SK-N-SH (cell line): ENCODE measurements at regions not wholly inside any gene's neighbourhood (a gene's known extent, or its start where the extent isn't known, plus 50 kb on each side); places are given as distances from the start of the nearest gene placed in this dataset.

ENCODE experiments used
- CTCF ChIA-PET: fragments of 300-600, 350-600 bp; formaldehyde crosslinking; extraction: SDS; loops from one replicate; lab custom pipeline; 2021; lab: Yijun Ruan, JAX
- POLR2A ChIA-PET: fragments of 350-600 bp; sonication (Branson Sonifier 250); formaldehyde crosslinking; extraction: SDS; loops from one replicate; lab custom pipeline; 2020; ENCODE audit warnings: antibody characterized with exemption, inconsistent platforms; lab: Yijun Ruan, JAX
- DNase-seq: peaks from one replicate; pipeline ENCODE4 v3.0.0; 2012
- H2AFZ ChIP-seq: fragments of 200-600 bp; sonication (generic); 2 replicates; pipeline ENCODE4 v1.8.1; 2016; ENCODE audit warnings: antibody characterized with exemption, mild to moderate bottlenecking, low read depth
- H3F3A ChIP-seq: fragments of 200-600 bp; sonication (generic); replicated peaks from 2 replicates; pipeline ENCODE3; 2016; ENCODE audit warnings: antibody characterized with exemption, mild to moderate bottlenecking; ENCODE audit not compliant: insufficient read depth
- H3K27ac ChIP-seq, 2 experiments: fragments of 200-500 bp in 1 of 2; fragments of 200-600 bp in 1 of 2; sonication (Bioruptor generic) in 1 of 2; sonication (generic), shearing (Covaris generic) in 1 of 2; 2 replicates each; pipeline versions ENCODE4 v1.5.1 to v1.6.1; 2014 to 2016; ENCODE audit warnings: low read depth in 2 of 2, inconsistent platforms in 1 of 2, low read length in 1 of 2, mild to moderate bottlenecking in 1 of 2, mixed read lengths in 1 of 2
- H3K27me3 ChIP-seq: fragments of 200-600 bp; sonication (generic), shearing (Covaris generic); 2 replicates; pipeline ENCODE4 v1.6.1; 2016; ENCODE audit warnings: mixed run types; ENCODE audit not compliant: insufficient read depth
- H3K36me3 ChIP-seq, 2 experiments: fragments of 200-500 bp in 1 of 2; fragments of 200-600 bp in 1 of 2; sonication (Bioruptor generic) in 1 of 2; sonication (generic) in 1 of 2; replicated peaks in 1 of 2; 2 replicates each; pipeline versions ENCODE3 to v1.5.1; 2014 to 2016; ENCODE audit warnings: low read length in 1 of 2, mild to moderate bottlenecking in 1 of 2; ENCODE audit not compliant: insufficient read depth in 2 of 2, control insufficient read depth in 1 of 2
- H3K4me1 ChIP-seq, 2 experiments: fragments of 200-500 bp in 1 of 2; fragments of 200-600 bp in 1 of 2; sonication (Bioruptor generic) in 1 of 2; sonication (generic), shearing (Covaris generic) in 1 of 2; 2 replicates each; pipeline versions ENCODE4 v1.5.1 to v1.6.1; 2014 to 2016; ENCODE audit warnings: low read depth in 1 of 2, low read length in 1 of 2, mixed run types in 1 of 2; ENCODE audit not compliant: insufficient read depth in 2 of 2, control insufficient read depth in 1 of 2
- H3K4me2 ChIP-seq: fragments of 200-600 bp; sonication (generic), shearing (Covaris generic); 2 replicates; pipeline ENCODE4 v1.6.1; 2017; ENCODE audit warnings: mixed run types
- H3K4me3 ChIP-seq, 2 experiments: fragments of 200-500 bp in 1 of 2; fragments of 200-600 bp in 1 of 2; sonication (Bioruptor generic) in 1 of 2; sonication (generic), shearing (Covaris generic) in 1 of 2; 2 replicates each; pipeline versions ENCODE4 v1.5.1 to v1.8.1; 2014 to 2016; ENCODE audit warnings: low read depth in 2 of 2, inconsistent platforms in 1 of 2, low read length in 1 of 2, mild to moderate bottlenecking in 1 of 2, mixed read lengths in 1 of 2, moderate library complexity in 1 of 2
- H3K79me2 ChIP-seq: fragments of 200-600 bp; sonication (generic); 2 replicates; pipeline ENCODE4 v1.8.1; 2017; ENCODE audit warnings: mild to moderate bottlenecking; ENCODE audit not compliant: insufficient read depth
- H3K9ac ChIP-seq: fragments of 200-600 bp; sonication (generic); 2 replicates; pipeline ENCODE4 v1.6.1; 2017; ENCODE audit warnings: mixed run types
- H3K9me2 ChIP-seq: fragments of 200-600 bp; sonication (generic); 2 replicates; pipeline ENCODE4 v1.6.1; 2017; ENCODE audit warnings: mixed run types
- H3K9me3 ChIP-seq: fragments of 200-600 bp; sonication (generic); 2 replicates; pipeline ENCODE4 v1.6.1; 2017; ENCODE audit warnings: mixed run types, mild to moderate bottlenecking, moderate library complexity
- H4K20me1 ChIP-seq: fragments of 200-600 bp; sonication (generic); 2 replicates; pipeline ENCODE4 v1.6.1; 2017; ENCODE audit warnings: mild to moderate bottlenecking, mixed run types; ENCODE audit not compliant: insufficient read depth
- CTCF ChIP-seq: fragments of 200-600 bp; sonication (generic); IDR thresholded peaks from 2 replicates; pipeline ENCODE4 v1.6.1; 2017; ENCODE audit warnings: antibody characterized with exemption, mild to moderate bottlenecking, moderate library complexity
- FOSL2 ChIP-seq: IDR thresholded peaks from 2 replicates; pipeline ENCODE4 v1.4.0; 2012; ENCODE audit warnings: low read depth, mild to moderate bottlenecking, moderate library complexity, borderline replicate concordance
- JUND ChIP-seq: IDR thresholded peaks from 2 replicates; pipeline ENCODE4 v1.4.0; 2012
- NRF1 ChIP-seq: IDR thresholded peaks from 2 replicates; pipeline ENCODE4 v1.6.1; 2012; ENCODE audit warnings: low read depth, mild to moderate bottlenecking, low read length
- POLR2AphosphoS5 ChIP-seq: IDR thresholded peaks from 2 replicates; pipeline ENCODE4 v1.6.1; 2012; ENCODE audit warnings: low read depth, low read length
- RAD21 ChIP-seq: IDR thresholded peaks from 2 replicates; pipeline ENCODE4 v1.6.1; 2012; ENCODE audit warnings: mild to moderate bottlenecking, low read length
- REST ChIP-seq: IDR thresholded peaks from 2 replicates; pipeline ENCODE4 v1.6.1; 2012; ENCODE audit warnings: mild to moderate bottlenecking, low read depth, low read length, moderate library complexity
- SIN3A ChIP-seq: IDR thresholded peaks from 2 replicates; pipeline ENCODE4 v1.6.1; 2012; ENCODE audit warnings: low read depth, mild to moderate bottlenecking, low read length, moderate library complexity, borderline replicate concordance
- SMC3 ChIP-seq: IDR thresholded peaks from 2 replicates; pipeline ENCODE4 v1.6.1; 2012; ENCODE audit warnings: low read depth, low read length, improper control_type of control experiment
- TCF12 ChIP-seq: IDR thresholded peaks from 2 replicates; pipeline ENCODE4 v1.4.0; 2012
- WGBS: methylation state at CpG from one replicate; pipeline ENCODE4 v1.1.6; 2017; ENCODE audit warnings: low lambda C conversion rate; 5-methylcytosine and 5-hydroxymethylcytosine counted together
- TF ChIP-seq, protein P1 (sequence below): fragments of 150-350 bp; IDR thresholded peaks from 2 replicates; pipeline ENCODE4 v1.6.1; 2016; ENCODE audit warnings: mild to moderate bottlenecking, low read depth, low read length
- TF ChIP-seq, protein P2 (sequence below): IDR thresholded peaks from 2 replicates; pipeline ENCODE4 v1.4.0; 2012; ENCODE audit warnings: low read depth, borderline replicate concordance

- TF ChIP-seq REST = no peak
- TF ChIP-seq, protein P1, sequence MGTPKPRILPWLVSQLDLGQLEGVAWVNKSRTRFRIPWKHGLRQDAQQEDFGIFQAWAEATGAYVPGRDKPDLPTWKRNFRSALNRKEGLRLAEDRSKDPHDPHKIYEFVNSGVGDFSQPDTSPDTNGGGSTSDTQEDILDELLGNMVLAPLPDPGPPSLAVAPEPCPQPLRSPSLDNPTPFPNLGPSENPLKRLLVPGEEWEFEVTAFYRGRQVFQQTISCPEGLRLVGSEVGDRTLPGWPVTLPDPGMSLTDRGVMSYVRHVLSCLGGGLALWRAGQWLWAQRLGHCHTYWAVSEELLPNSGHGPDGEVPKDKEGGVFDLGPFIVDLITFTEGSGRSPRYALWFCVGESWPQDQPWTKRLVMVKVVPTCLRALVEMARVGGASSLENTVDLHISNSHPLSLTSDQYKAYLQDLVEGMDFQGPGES = no peak
- TF ChIP-seq, protein P2, sequence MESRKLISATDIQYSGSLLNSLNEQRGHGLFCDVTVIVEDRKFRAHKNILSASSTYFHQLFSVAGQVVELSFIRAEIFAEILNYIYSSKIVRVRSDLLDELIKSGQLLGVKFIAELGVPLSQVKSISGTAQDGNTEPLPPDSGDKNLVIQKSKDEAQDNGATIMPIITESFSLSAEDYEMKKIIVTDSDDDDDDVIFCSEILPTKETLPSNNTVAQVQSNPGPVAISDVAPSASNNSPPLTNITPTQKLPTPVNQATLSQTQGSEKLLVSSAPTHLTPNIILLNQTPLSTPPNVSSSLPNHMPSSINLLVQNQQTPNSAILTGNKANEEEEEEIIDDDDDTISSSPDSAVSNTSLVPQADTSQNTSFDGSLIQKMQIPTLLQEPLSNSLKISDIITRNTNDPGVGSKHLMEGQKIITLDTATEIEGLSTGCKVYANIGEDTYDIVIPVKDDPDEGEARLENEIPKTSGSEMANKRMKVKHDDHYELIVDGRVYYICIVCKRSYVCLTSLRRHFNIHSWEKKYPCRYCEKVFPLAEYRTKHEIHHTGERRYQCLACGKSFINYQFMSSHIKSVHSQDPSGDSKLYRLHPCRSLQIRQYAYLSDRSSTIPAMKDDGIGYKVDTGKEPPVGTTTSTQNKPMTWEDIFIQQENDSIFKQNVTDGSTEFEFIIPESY = no peak
- no peak for TF ChIP-seq POLR2AphosphoS5
- no peak for TF ChIP-seq JUND
These were observed 281.9 kb upstream of the POU3F1 start (continued) for GRCh38 chr1:38328278-38329035.

DNA sequence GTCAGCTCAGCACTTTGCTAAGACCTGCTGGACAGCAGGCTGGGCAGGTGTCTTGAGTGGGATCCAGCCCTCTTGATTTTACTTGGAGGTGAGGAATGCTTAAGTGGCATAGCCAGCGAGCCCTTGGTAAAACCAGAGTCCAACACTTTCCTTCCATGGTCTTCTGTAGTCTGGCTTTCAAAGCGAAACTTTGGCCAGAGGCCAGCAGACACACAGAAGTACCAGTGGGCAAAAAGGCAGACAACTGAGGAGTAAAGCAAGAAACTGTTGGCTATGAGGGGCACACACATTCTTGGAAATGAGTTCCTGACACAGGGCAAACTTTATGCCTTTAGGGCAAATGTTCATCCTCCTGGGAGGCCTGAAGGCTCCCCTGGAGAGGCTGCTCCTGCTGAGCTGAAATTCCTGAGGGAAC is 281.0 kb upstream of the POU3F1 start:
- H3K4me1 ChIP-seq = peaks cover 0 to 5% of the 10 kb centered on the region in 2 experiments; a peak in 1 of 4 replicates
- no peak for TF ChIP-seq RAD21
- H3K9ac ChIP-seq = no peak overlapping the region
- H3K27ac ChIP-seq = no peak overlapping the region
- 0% methylated on average over 2 of the region's 2 CpGs for WGBS
- no peak overlapping the region for H2AFZ ChIP-seq
- H3K4me3 ChIP-seq = no peak overlapping the region
- peak overlapping the region; percentile 69 for H3K4me2 ChIP-seq
- no peaks in the 10 kb centered on the region for H3K79me2 ChIP-seq
- H3K27me3 ChIP-seq = peaks cover 17% of the 10 kb centered on the region
- H3K36me3 ChIP-seq = no peaks in the 10 kb centered on the region
- no peaks in the 10 kb centered on the region for H3K9me3 ChIP-seq
- H3K9me2 ChIP-seq = no peaks in the 10 kb centered on the region
- H4K20me1 ChIP-seq = no peaks in the 10 kb centered on the region
- DNase-seq = no peak
- POLR2A ChIA-PET = no interaction called here
- CTCF ChIA-PET = interaction anchor here (0.6 kb wide), 1 partner anchor 71 kb away, joined by 3 read pairs; no protein-coding TSS in a partner anchor
- H3F3A ChIP-seq = no peaks in the 10 kb centered on the region

DNA sequence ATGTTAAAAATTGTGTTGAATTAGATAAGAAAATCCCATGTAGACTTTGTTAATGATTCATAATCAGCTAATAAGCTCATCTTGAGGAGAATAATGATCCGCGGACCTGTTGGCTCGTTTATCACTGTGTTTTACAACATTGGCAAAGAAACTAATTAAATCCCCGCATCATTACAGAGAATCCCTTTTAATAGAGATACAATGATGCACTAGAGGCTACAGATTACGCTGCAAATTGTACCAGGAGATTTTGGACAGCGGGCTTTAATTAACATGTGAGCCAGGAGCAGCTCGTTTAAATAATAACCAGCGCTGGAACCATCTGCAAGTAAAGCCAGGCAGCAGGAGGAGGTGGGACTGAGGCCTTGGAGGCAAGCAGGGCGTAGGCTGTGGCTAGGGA is 280.3 kb upstream of the POU3F1 start:
- Histone ChIP-seq H3K9ac (no peak overlapping the region), H3K9me2 (no peaks in the 10 kb centered on the region), H3K4me2 (no peak overlapping the region), H2AFZ (no peak overlapping the region), H3K9me3 (no peaks in the 10 kb centered on the region), H4K20me1 (no peaks in the 10 kb centered on the region), H3K4me3 (no peak overlapping the region), H3K4me1 (peaks cover 0 to 5% of the 10 kb centered on the region in 2 experiments; a peak in 1 of 4 replicates), H3F3A (no peaks in the 10 kb centered on the region), H3K27me3 (peaks cover 14% of the 10 kb centered on the region), H3K27ac (no peak overlapping the region), H3K36me3 (no peaks in the 10 kb centered on the region), H3K79me2 (no peaks in the 10 kb centered on the region)
- WGBS = 2% methylated on average over 9 of the region's 9 CpGs
- CTCF ChIA-PET = interaction anchor here (0.6 kb wide), 1 partner anchor 70 kb away, joined by 3 read pairs; no protein-coding TSS in a partner anchor
- DNase-seq = no peak
- POLR2A ChIA-PET = no interaction called here
- TF ChIP-seq NRF1 = no peak
- TF ChIP-seq CTCF = no peak
- TF ChIP-seq SIN3A = no peak
- no peak for TF ChIP-seq RAD21
- no peak for TF ChIP-seq FOSL2
- TF ChIP-seq, protein P1 = no peak
- TF ChIP-seq SMC3 = no peak
- TF ChIP-seq TCF12 = no peak
